ENCODE measurements at regions not wholly inside any gene's neighbourhood (a gene's known extent, or its start where the extent isn't known, plus 50 kb on each side); places are given as distances from the start of the nearest gene placed in this dataset.

DNA sequence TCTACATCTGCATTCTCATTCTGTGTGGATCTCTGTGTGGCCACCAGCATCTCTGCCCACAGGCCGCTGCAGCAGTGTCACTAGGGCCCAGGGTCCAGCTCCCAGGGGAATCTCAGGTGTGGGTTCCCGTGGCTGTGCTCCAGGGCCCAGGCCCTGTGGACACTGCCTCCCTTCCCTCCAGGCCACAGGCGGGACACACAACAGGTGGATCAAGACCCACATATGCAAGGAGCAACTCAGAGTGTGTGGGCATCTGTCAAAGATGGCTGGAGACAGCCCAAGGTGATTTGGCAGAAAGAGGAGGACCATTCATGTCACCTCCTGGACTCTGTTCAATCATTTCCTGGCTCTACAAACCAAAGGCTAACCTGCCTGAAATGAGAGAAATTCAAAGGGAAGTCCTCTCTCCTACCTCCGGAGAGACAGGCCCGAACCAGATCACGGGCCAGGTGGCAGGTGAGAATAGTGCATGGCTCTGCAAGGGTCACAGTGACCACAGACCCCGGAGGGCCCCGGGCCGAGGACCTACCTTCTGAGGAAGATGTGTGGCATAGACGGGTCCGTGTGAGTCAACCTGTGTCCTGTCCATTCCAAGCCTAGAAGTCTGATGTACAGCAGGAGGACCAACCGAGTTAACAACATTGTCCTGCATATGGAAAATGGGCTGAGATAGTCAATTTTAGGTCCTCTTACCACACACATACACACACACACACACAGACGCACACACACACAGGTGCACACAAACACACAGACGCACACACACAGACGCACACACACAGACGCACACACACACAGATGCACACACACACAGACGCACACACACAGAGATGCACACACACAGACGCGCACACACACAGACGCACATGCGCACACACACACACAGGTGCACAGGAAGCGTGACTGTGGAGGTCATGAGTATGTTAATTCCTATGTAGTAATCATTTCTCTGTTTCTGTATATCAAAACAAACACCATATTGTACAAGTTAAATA is 1068.5 kb downstream of the BRD1 start:
- intact Hi-C loops (cut with micrococcal nuclease): no loop called here
- no peak overlapping the region for H3K56ac ChIP-seq (ENCODE audit: extremely low read depth, insufficient read depth, low read length)
- H4K5ac ChIP-seq (ENCODE audit: low read depth, low read length): no peak overlapping the region
- H2BK5ac ChIP-seq (ENCODE audit: low read depth, low read length, poor library complexity, severe bottlenecking): no peak overlapping the region
- in situ Hi-C loops (cut with MboI; ENCODE audit: low sequenced_read_pairs): no loop called here
- no TSS peak for BruUV-seq (replicated peaks)
- H3K79me1 ChIP-seq (ENCODE audit: low read depth in 1 of 2, low read length in 2 of 2): no peaks in the 10 kb centered on the region
- TF ChIP-seq RFX5 (IDR thresholded peaks at IDR 0.05; ENCODE audit: low read depth, low read length) (no peak), RAD21 (IDR thresholded peaks at IDR 0.05; ENCODE audit: low read length) (no peak), MAZ (IDR thresholded peaks at IDR 0.05; ENCODE audit: borderline replicate concordance, low read depth, low read length) (no peak), MAFK (IDR thresholded peaks at IDR 0.05; ENCODE audit: low read depth, low read length) (no peak)
- CTCF ChIA-PET: no interaction called here
- no peak overlapping the region for H3K27ac ChIP-seq (ENCODE audit: insufficient read depth, low read length)
- no peak overlapping the region for H3K23ac ChIP-seq (ENCODE audit: low read depth, low read length)
- no peak overlapping the region for H2AFZ ChIP-seq (replicated peaks; ENCODE audit: low read length, poor library complexity)
- no peak overlapping the region for H2BK120ac ChIP-seq (ENCODE audit: low read depth, low read length)
- H3K4me2 ChIP-seq (ENCODE audit: low read depth, low read length): no peak overlapping the region
- no peak overlapping the region for H4K91ac ChIP-seq (ENCODE audit: insufficient read depth, low read depth, low read length)
- no peak overlapping the region for H3K9ac ChIP-seq (ENCODE audit: low read depth, low read length)
- POLR2A ChIA-PET (ENCODE audit: unreplicated experiment): no interaction called here
- no peaks in the 10 kb centered on the region for H3K36me3 ChIP-seq (ENCODE audit: control insufficient read depth, insufficient read depth, low read length)
- no peak overlapping the region for H3K4me3 ChIP-seq (ENCODE audit: insufficient read depth, low read depth, low read length)
- no peak for DNase-seq
- H4K20me1 ChIP-seq (ENCODE audit: insufficient read depth, low read length): no peaks in the 10 kb centered on the region
- no peak overlapping the region for H3K18ac ChIP-seq (ENCODE audit: low read depth, low read length)
- no peak overlapping the region for H4K8ac ChIP-seq (ENCODE audit: low read depth in 2 of 2, low read length in 2 of 2)
- peaks cover 58% of the 10 kb centered on the region for H3K9me3 ChIP-seq (ENCODE audit: control insufficient read depth, insufficient read depth, low read length)
- H2BK20ac ChIP-seq (ENCODE audit: low read depth, low read length): no peak overlapping the region
- H2AK5ac ChIP-seq (ENCODE audit: low read depth, low read length): no peak overlapping the region
- WGBS, 2 experiments (ENCODE audit: extremely low coverage in 2 of 2, insufficient read length in 1 of 2): 43% methylated on average over 1 of the region's 22 CpGs; no CpG with 5 or more reads in 1 of the 2 experiments
- H3K27me3 ChIP-seq (ENCODE audit: control insufficient read depth, insufficient read depth, low read length): no peaks in the 10 kb centered on the region
- no peak overlapping the region for H3K4ac ChIP-seq (ENCODE audit: low read depth, low read length)
- no peaks in the 10 kb centered on the region for H3K9me1 ChIP-seq (ENCODE audit: insufficient read depth, low read length)
- dilution Hi-C loops (cut with HindIII; ENCODE audit: low sequenced_read_pairs, unreplicated experiment): no loop called here
- ATAC-seq (ENCODE audit: low read depth): no peak
- no peak overlapping the region for H2BK15ac ChIP-seq (ENCODE audit: low read depth, low read length)
- H3K14ac ChIP-seq (replicated peaks; ENCODE audit: low read depth, low read length): no peak overlapping the region
- H2AK9ac ChIP-seq (replicated peaks; ENCODE audit: low read depth, low read length, poor library complexity): no peak overlapping the region
- no peaks in the 10 kb centered on the region for H3K4me1 ChIP-seq (ENCODE audit: control insufficient read depth, insufficient read depth, low read length)

Measured in IMR-90 (cell line).